ENCODE measurements at regions not wholly inside any gene's neighbourhood (a gene's known extent, or its start where the extent isn't known, plus 50 kb on each side); places are given as distances from the start of the nearest gene placed in this dataset.

GRCh38 chr4:163649557-163650091, 155.1 kb downstream of the TMA16 start:
- Histone ChIP-seq H3K4me3 (ENCODE audit: insufficient read length, low read depth) (no peak overlapping the region), H3K36me3 (ENCODE audit: insufficient read depth, insufficient read length, low read length) (no peaks in the 10 kb centered on the region), H3K9me3 (ENCODE audit: insufficient read depth, low read length) (peaks cover 19% of the 10 kb centered on the region), H3K9ac (ENCODE audit: insufficient read length, low read depth) (no peak overlapping the region), H3K4me1 (ENCODE audit: insufficient read depth, insufficient read length) (no peaks in the 10 kb centered on the region), H3K27me3 (ENCODE audit: insufficient read depth, insufficient read length) (no peaks in the 10 kb centered on the region)
- TF ChIP-seq SUZ12 (IDR thresholded peaks at IDR 0.05; ENCODE audit: extremely low read depth, insufficient read depth, insufficient read length) (no peak), YY1 (IDR thresholded peaks at IDR 0.05; ENCODE audit: insufficient read depth, insufficient read length) (no peak), ZNF274 (IDR thresholded peaks at IDR 0.05; ENCODE audit: low read depth, low read length) (no peak)
- no peak for DNase-seq (ENCODE audit: low read depth, low spot score)

- Histone ChIP-seq H3K9ac (ENCODE audit: insufficient read length, low read depth) (no peak overlapping the region), H3K36me3 (ENCODE audit: insufficient read depth, insufficient read length, low read length) (no peaks in the 10 kb centered on the region), H3K9me3 (ENCODE audit: insufficient read depth, low read length) (no peaks in the 10 kb centered on the region), H3K4me3 (ENCODE audit: insufficient read length, low read depth) (no peak overlapping the region), H3K4me1 (ENCODE audit: insufficient read depth, insufficient read length) (no peaks in the 10 kb centered on the region), H3K27me3 (ENCODE audit: insufficient read depth, insufficient read length) (no peaks in the 10 kb centered on the region)
- no peak for DNase-seq (ENCODE audit: low read depth, low spot score)
- TF ChIP-seq ZNF274 (IDR thresholded peaks at IDR 0.05; ENCODE audit: low read depth, low read length), result no peak
- no peak for TF ChIP-seq YY1 (IDR thresholded peaks at IDR 0.05; ENCODE audit: insufficient read depth, insufficient read length)
- no peak for TF ChIP-seq SUZ12 (IDR thresholded peaks at IDR 0.05; ENCODE audit: extremely low read depth, insufficient read depth, insufficient read length)
These were observed 157.3 kb downstream of the TMA16 start for GRCh38 chr4:163651761-163652160.

- no peak overlapping the region for H3K4me3 ChIP-seq (ENCODE audit: insufficient read length, low read depth)
- no peaks in the 10 kb centered on the region for H3K4me1 ChIP-seq (ENCODE audit: insufficient read depth, insufficient read length)
- H3K9ac ChIP-seq (ENCODE audit: insufficient read length, low read depth), result no peak overlapping the region
- H3K36me3 ChIP-seq (ENCODE audit: insufficient read depth, insufficient read length, low read length), result no peaks in the 10 kb centered on the region
- H3K27me3 ChIP-seq (ENCODE audit: insufficient read depth, insufficient read length), result no peaks in the 10 kb centered on the region
- TF ChIP-seq SUZ12 (IDR thresholded peaks at IDR 0.05; ENCODE audit: extremely low read depth, insufficient read depth, insufficient read length), result no peak
- TF ChIP-seq YY1 (IDR thresholded peaks at IDR 0.05; ENCODE audit: insufficient read depth, insufficient read length), result no peak
- no peak for TF ChIP-seq ZNF274 (IDR thresholded peaks at IDR 0.05; ENCODE audit: low read depth, low read length)
- no peak for DNase-seq (ENCODE audit: low read depth, low spot score)
- H3K9me3 ChIP-seq (ENCODE audit: insufficient read depth, low read length), result no peaks in the 10 kb centered on the region
These were observed 160.1 kb downstream of the TMA16 start for GRCh38 chr4:163654621-163655020.

- Histone ChIP-seq H3K9me3 (ENCODE audit: insufficient read depth, low read length) (no peaks in the 10 kb centered on the region), H3K36me3 (ENCODE audit: insufficient read depth, insufficient read length, low read length) (no peaks in the 10 kb centered on the region), H3K27me3 (ENCODE audit: insufficient read depth, insufficient read length) (no peaks in the 10 kb centered on the region), H3K4me3 (ENCODE audit: insufficient read length, low read depth) (no peak overlapping the region), H3K4me1 (ENCODE audit: insufficient read depth, insufficient read length) (no peaks in the 10 kb centered on the region), H3K9ac (ENCODE audit: insufficient read length, low read depth) (no peak overlapping the region)
- DNase-seq (ENCODE audit: low read depth, low spot score), result no peak
- TF ChIP-seq ZNF274 (IDR thresholded peaks at IDR 0.05; ENCODE audit: low read depth, low read length) (no peak), SUZ12 (IDR thresholded peaks at IDR 0.05; ENCODE audit: extremely low read depth, insufficient read depth, insufficient read length) (no peak), YY1 (IDR thresholded peaks at IDR 0.05; ENCODE audit: insufficient read depth, insufficient read length) (no peak)
These were observed 166.1 kb downstream of the TMA16 start for GRCh38 chr4:163660636-163661035.

GRCh38 chr4:163662768-163663167, 168.3 kb downstream of the TMA16 start:
- no peaks in the 10 kb centered on the region for H3K9me3 ChIP-seq (ENCODE audit: insufficient read depth, low read length)
- H3K27me3 ChIP-seq (ENCODE audit: insufficient read depth, insufficient read length), result no peaks in the 10 kb centered on the region
- DNase-seq (ENCODE audit: low read depth, low spot score), result no peak
- no peaks in the 10 kb centered on the region for H3K4me1 ChIP-seq (ENCODE audit: insufficient read depth, insufficient read length)
- H3K36me3 ChIP-seq (ENCODE audit: insufficient read depth, insufficient read length, low read length), result no peaks in the 10 kb centered on the region
- TF ChIP-seq ZNF274 (IDR thresholded peaks at IDR 0.05; ENCODE audit: low read depth, low read length), result no peak
- TF ChIP-seq SUZ12 (IDR thresholded peaks at IDR 0.05; ENCODE audit: extremely low read depth, insufficient read depth, insufficient read length), result no peak
- TF ChIP-seq YY1 (IDR thresholded peaks at IDR 0.05; ENCODE audit: insufficient read depth, insufficient read length), result no peak
- H3K9ac ChIP-seq (ENCODE audit: insufficient read length, low read depth), result no peak overlapping the region
- no peak overlapping the region for H3K4me3 ChIP-seq (ENCODE audit: insufficient read length, low read depth)

GRCh38 chr4:163663454-163664225, 169.2 kb downstream of the TMA16 start:
- Histone ChIP-seq H3K9ac (ENCODE audit: insufficient read length, low read depth) (no peak overlapping the region), H3K9me3 (ENCODE audit: insufficient read depth, low read length) (no peaks in the 10 kb centered on the region), H3K36me3 (ENCODE audit: insufficient read depth, insufficient read length, low read length) (no peaks in the 10 kb centered on the region), H3K4me1 (ENCODE audit: insufficient read depth, insufficient read length) (no peaks in the 10 kb centered on the region), H3K4me3 (ENCODE audit: insufficient read length, low read depth) (no peak overlapping the region), H3K27me3 (ENCODE audit: insufficient read depth, insufficient read length) (no peaks in the 10 kb centered on the region)
- no peak for DNase-seq (ENCODE audit: low read depth, low spot score)
- TF ChIP-seq SUZ12 (IDR thresholded peaks at IDR 0.05; ENCODE audit: extremely low read depth, insufficient read depth, insufficient read length) (no peak), YY1 (IDR thresholded peaks at IDR 0.05; ENCODE audit: insufficient read depth, insufficient read length) (no peak), ZNF274 (IDR thresholded peaks at IDR 0.05; ENCODE audit: low read depth, low read length) (no peak)

GRCh38 chr4:163665101-163665500, 170.6 kb downstream of the TMA16 start:
- DNase-seq (ENCODE audit: low read depth, low spot score), result no peak
- no peaks in the 10 kb centered on the region for H3K4me1 ChIP-seq (ENCODE audit: insufficient read depth, insufficient read length)
- H3K9me3 ChIP-seq (ENCODE audit: insufficient read depth, low read length), result no peaks in the 10 kb centered on the region
- no peaks in the 10 kb centered on the region for H3K36me3 ChIP-seq (ENCODE audit: insufficient read depth, insufficient read length, low read length)
- H3K27me3 ChIP-seq (ENCODE audit: insufficient read depth, insufficient read length), result no peaks in the 10 kb centered on the region
- no peak for TF ChIP-seq ZNF274 (IDR thresholded peaks at IDR 0.05; ENCODE audit: low read depth, low read length)
- no peak for TF ChIP-seq YY1 (IDR thresholded peaks at IDR 0.05; ENCODE audit: insufficient read depth, insufficient read length)
- no peak for TF ChIP-seq SUZ12 (IDR thresholded peaks at IDR 0.05; ENCODE audit: extremely low read depth, insufficient read depth, insufficient read length)
- H3K9ac ChIP-seq (ENCODE audit: insufficient read length, low read depth), result no peak overlapping the region
- H3K4me3 ChIP-seq (ENCODE audit: insufficient read length, low read depth), result no peak overlapping the region

Measured in NT2/D1 (cell line).